ENCODE measurements at regions not wholly inside any gene's neighbourhood (a gene's known extent, or its start where the extent isn't known, plus 50 kb on each side); places are given as distances from the start of the nearest gene placed in this dataset.

DNA sequence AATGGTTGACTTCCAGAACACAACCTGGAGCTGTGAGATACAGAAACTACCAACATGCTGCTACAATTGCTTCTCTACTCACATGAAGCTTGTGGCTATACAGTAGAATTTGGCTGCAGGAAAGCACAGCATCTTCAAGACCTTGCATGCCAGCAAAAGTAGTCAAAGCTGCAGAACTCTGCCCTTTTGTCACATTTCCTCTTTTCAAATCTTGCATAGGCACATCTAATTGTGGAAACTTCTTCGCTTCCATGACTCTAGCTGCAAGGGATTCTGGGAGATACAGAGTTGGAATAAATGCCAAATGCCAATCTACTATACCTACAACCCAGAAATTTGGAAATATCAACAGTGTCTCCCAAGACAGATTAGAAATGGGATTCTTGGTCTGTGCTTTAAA, 462.2 kb downstream of the FOXO1 start (continued):
- TF ChIP-seq, protein P1, sequence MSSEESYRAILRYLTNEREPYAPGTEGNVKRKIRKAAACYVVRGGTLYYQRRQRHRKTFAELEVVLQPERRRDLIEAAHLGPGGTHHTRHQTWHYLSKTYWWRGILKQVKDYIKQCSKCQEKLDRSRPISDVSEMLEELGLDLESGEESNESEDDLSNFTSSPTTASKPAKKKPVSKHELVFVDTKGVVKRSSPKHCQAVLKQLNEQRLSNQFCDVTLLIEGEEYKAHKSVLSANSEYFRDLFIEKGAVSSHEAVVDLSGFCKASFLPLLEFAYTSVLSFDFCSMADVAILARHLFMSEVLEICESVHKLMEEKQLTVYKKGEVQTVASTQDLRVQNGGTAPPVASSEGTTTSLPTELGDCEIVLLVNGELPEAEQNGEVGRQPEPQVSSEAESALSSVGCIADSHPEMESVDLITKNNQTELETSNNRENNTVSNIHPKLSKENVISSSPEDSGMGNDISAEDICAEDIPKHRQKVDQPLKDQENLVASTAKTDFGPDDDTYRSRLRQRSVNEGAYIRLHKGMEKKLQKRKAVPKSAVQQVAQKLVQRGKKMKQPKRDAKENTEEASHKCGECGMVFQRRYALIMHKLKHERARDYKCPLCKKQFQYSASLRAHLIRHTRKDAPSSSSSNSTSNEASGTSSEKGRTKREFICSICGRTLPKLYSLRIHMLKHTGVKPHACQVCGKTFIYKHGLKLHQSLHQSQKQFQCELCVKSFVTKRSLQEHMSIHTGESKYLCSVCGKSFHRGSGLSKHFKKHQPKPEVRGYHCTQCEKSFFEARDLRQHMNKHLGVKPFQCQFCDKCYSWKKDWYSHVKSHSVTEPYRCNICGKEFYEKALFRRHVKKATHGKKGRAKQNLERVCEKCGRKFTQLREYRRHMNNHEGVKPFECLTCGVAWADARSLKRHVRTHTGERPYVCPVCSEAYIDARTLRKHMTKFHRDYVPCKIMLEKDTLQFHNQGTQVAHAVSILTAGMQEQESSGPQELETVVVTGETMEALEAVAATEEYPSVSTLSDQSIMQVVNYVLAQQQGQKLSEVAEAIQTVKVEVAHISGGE (tag by site-specific recombination; conservative IDR thresholded peaks at IDR 0.05; ENCODE audit: low read depth), result no peak
- no peak for TF ChIP-seq ZNF791 (tag by site-specific recombination; IDR thresholded peaks at IDR 0.05)
- no peak for TF ChIP-seq ZNF48 (tag by site-specific recombination; IDR thresholded peaks at IDR 0.05)
- TF ChIP-seq, protein P2, sequence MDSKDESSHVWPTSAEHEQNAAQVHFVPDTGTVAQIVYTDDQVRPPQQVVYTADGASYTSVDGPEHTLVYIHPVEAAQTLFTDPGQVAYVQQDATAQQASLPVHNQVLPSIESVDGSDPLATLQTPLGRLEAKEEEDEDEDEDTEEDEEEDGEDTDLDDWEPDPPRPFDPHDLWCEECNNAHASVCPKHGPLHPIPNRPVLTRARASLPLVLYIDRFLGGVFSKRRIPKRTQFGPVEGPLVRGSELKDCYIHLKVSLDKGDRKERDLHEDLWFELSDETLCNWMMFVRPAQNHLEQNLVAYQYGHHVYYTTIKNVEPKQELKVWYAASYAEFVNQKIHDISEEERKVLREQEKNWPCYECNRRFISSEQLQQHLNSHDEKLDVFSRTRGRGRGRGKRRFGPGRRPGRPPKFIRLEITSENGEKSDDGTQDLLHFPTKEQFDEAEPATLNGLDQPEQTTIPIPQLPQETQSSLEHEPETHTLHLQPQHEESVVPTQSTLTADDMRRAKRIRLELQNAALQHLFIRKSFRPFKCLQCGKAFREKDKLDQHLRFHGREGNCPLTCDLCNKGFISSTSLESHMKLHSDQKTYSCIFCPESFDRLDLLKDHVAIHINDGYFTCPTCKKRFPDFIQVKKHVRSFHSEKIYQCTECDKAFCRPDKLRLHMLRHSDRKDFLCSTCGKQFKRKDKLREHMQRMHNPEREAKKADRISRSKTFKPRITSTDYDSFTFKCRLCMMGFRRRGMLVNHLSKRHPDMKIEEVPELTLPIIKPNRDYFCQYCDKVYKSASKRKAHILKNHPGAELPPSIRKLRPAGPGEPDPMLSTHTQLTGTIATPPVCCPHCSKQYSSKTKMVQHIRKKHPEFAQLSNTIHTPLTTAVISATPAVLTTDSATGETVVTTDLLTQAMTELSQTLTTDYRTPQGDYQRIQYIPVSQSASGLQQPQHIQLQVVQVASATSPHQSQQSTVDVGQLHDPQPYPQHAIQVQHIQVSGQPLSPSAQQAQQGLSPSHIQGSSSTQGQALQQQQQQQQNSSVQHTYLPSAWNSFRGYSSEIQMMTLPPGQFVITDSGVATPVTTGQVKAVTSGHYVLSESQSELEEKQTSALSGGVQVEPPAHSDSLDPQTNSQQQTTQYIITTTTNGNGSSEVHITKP (tag by site-specific recombination; IDR thresholded peaks at IDR 0.05), result no peak
- no peak for TF ChIP-seq ZNF707 (tag by site-specific recombination; IDR thresholded peaks at IDR 0.05)
- TF ChIP-seq, protein P3, sequence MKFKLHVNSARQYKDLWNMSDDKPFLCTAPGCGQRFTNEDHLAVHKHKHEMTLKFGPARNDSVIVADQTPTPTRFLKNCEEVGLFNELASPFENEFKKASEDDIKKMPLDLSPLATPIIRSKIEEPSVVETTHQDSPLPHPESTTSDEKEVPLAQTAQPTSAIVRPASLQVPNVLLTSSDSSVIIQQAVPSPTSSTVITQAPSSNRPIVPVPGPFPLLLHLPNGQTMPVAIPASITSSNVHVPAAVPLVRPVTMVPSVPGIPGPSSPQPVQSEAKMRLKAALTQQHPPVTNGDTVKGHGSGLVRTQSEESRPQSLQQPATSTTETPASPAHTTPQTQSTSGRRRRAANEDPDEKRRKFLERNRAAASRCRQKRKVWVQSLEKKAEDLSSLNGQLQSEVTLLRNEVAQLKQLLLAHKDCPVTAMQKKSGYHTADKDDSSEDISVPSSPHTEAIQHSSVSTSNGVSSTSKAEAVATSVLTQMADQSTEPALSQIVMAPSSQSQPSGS (tag by site-specific recombination; IDR thresholded peaks at IDR 0.05; ENCODE audit: low read depth), result no peak
- TF ChIP-seq ZSCAN23 (tag by site-specific recombination; IDR thresholded peaks at IDR 0.05), result no peak

DNA sequence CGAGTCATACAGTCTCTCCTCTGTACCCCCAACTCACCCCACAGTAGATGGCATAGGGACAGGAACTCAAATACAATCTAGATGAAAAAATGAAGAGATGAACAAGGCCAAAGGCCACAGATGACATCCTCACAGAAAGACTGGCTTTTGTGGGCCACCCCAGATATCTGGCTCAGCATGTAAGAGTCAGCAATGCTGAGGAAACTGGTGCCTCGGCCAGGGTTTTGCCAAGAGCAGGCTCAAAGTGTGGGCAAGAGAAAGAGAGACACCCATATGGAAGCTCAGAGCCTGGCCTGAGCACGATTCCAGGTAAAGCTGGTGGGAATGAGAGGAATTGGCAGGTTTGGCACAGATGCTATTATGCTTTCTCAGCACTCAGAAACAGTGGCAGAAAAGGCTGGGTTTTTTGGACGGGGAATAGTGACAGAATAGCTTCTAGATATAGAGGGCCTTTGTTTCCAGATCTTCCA, 460.6 kb downstream of the FOXO1 start:
- Histone ChIP-seq H3K9me3 (ENCODE audit: control insufficient read depth, insufficient read depth, low read depth, low read length) (no peaks in the 10 kb centered on the region), H3K4me1 (ENCODE audit: control insufficient read depth, insufficient read depth, low read length) (0 out of 2 replicates have a peak, but pooled peaks cover 4% of the 10 kb centered on the region), H3K4me3 (ENCODE audit: low read depth, low read length) (no peak overlapping the region), H3K27ac (ENCODE audit: extremely low read depth, low read depth, low read length) (no peak overlapping the region), H3K36me3 (ENCODE audit: control insufficient read depth in 2 of 2, insufficient read depth in 1 of 2, low read length in 2 of 2) (no peaks in the 10 kb centered on the region)
- POLR2A ChIA-PET, result no interaction called here
- CTCF ChIA-PET, result no interaction called here
- TF ChIP-seq ZNF221 (tag by site-specific recombination; IDR thresholded peaks at IDR 0.05; ENCODE audit: borderline replicate concordance) (no peak), ZNF112 (tag by site-specific recombination; IDR thresholded peaks at IDR 0.05) (no peak), SCRT1 (tag by site-specific recombination; IDR thresholded peaks at IDR 0.05; ENCODE audit: borderline replicate concordance) (no peak), YY2 (tag by site-specific recombination; IDR thresholded peaks at IDR 0.05) (no peak), ZNF548 (tag by site-specific recombination; IDR thresholded peaks at IDR 0.05) (no peak)
- TF ChIP-seq, protein P4, sequence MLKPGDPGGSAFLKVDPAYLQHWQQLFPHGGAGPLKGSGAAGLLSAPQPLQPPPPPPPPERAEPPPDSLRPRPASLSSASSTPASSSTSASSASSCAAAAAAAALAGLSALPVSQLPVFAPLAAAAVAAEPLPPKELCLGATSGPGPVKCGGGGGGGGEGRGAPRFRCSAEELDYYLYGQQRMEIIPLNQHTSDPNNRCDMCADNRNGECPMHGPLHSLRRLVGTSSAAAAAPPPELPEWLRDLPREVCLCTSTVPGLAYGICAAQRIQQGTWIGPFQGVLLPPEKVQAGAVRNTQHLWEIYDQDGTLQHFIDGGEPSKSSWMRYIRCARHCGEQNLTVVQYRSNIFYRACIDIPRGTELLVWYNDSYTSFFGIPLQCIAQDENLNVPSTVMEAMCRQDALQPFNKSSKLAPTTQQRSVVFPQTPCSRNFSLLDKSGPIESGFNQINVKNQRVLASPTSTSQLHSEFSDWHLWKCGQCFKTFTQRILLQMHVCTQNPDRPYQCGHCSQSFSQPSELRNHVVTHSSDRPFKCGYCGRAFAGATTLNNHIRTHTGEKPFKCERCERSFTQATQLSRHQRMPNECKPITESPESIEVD (tag by site-specific recombination; IDR thresholded peaks at IDR 0.05), result no peak
- TF ChIP-seq, protein P2 (tag by site-specific recombination; IDR thresholded peaks at IDR 0.05), result no peak
- TF ChIP-seq, protein P5, sequence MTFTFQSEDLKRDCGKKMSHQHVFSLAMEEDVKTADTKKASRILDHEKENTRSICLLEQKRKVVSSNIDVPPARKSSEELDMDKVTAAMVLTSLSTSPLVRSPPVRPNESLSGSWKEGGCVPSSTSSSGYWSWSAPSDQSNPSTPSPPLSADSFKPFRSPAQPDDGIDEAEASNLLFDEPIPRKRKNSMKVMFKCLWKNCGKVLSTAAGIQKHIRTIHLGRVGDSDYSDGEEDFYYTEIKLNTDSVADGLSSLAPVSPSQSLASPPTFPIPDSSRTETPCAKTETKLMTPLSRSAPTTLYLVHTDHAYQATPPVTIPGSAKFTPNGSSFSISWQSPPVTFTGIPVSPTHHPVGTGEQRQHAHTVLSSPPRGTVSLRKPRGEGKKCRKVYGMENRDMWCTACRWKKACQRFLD (tag by site-specific recombination; IDR thresholded peaks at IDR 0.05), result no peak
